ENCODE measurements at regions not wholly inside any gene's neighbourhood (a gene's known extent, or its start where the extent isn't known, plus 50 kb on each side); places are given as distances from the start of the nearest gene placed in this dataset.
"Not testable (repeated sequence)": the region's sequence is repeated elsewhere in the genome, so short reads cannot be mapped to it uniquely, and the experiment has no call there.

DNA sequence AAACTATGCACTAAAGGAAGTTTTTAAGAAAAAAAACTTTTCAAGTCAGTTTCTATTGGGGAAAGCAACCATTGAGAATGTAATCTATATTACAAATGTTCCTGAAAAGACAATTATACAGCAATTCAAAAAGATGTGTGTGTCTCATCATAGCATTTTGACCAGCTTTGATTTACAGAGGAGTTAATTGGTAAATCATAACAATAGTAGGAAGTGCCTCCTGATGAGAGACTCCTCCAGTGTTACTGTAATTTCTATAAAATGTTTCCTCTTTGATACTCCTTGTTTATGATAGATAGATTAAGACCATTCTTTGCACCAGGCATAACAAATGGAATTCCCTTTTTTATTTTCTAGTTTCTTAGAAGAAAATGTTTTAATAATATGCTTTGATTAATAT, 249.9 kb downstream of the CALCRL start:
- DNase-seq: peak; percentile 51

GRCh38 chr2:187194049-187194448, 254.0 kb downstream of the CALCRL start:
- no peak for DNase-seq

GRCh38 chr2:187188783-187189631, 259.0 kb downstream of the CALCRL start:
- DNase-seq: no peak

DNA sequence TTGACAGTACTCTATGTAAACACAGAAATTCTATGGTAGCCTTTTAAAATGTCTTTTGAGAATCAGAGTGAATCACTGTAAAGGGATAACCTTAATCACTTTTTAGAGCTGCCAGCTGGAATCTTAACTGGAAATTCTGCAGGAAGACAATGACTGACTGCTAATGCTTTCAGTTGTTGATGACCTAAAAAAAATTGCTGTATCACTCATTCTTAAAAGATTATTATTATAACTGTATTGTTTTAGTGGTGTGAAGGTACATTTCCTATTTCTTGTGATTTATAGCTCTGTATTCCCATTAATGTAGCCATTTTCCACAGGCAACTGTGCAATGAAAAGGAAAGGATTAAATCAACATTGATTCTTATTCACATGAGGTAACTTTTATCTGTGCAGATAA, 260.5 kb downstream of the CALCRL start:
- peak; percentile 79 for DNase-seq

DNA sequence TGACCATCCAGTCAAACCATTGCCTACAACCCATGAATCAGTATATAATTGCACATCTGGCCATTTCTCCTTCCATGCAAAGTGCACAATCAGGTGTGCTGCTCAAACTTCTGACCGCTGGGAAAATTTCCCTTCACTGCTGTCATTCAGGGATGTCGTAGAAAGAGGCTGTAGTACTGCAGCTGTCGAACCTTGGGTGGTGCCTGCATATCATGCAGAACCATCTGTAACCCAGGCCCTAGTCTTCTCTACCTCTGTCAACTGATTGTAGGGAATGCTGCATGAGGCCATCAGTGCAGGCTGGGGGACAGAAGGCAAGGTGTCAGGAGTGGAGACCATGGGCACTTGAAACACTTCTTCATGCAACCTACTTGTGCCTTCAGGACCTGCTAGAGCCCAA, 267.5 kb downstream of the CALCRL start:
- DNase-seq: no peak

DNA sequence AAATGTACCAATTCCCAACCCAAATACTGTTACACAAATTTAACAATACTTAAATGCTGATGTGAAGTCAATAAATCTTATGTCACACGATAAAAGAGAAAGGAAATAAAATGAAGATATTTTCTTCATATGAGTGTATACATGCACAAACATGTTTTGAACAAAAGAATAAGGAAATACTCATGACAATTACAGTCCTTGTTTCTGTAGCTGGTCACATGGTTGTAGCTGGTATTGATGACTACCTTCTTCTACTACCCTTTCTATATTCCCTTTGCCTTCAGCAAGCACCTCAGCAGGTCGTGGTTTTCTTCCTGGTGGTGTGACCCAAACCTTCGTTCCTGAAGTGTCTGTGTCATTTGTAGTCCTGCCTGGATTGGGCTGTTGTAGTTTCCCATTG, 269.2 kb downstream of the CALCRL start:
- not testable (repeated sequence) for DNase-seq

- no peak for DNase-seq
Observed at GRCh38 chr2:187177253-187177652, 270.8 kb downstream of the CALCRL start.

GRCh38 chr2:187174582-187174981, 273.5 kb downstream of the CALCRL start:
- peak; percentile 34 for DNase-seq

DNA sequence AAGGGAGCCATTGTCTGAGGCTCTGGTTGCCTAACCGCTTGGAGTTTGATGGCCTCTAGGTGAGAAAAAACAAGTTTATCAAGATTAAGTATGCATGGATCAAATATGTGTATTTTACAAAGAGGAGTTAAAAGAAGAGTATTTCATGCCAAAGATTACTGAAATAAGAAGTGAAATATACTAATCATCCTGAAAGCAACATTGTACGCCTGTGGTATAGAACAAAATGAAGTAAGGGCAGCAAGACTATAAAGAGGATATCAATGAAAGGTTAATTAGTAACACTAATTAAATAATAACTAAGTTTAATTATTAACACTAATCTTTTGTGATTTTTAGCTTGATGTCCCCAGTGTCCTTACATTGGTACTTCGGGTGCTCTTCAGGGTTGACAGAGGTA, 276.7 kb downstream of the CALCRL start:
- DNase-seq: no peak

DNA sequence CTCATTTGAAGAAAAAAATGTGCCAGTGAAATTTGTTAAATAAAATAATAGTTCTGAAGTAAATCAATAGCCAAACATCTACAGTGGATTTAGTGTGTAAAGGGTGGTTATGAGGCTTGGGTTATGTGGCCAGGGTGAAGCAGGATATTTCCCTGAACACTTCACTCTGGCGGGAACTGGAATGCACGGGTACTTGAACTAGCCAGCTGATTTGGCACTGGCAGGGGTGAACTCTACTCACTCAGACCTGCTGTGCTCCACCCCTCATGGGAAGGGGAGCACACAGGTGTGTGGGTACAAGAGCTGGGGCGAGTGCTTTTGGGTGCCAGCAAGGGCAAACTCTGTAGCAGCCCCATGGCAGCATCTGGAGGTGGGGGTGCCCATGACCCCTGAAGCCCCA, 278.2 kb downstream of the CALCRL start:
- no peak for DNase-seq

- peak; percentile 62 for DNase-seq
Observed at GRCh38 chr2:187168720-187169713, 279.0 kb downstream of the CALCRL start.

DNA sequence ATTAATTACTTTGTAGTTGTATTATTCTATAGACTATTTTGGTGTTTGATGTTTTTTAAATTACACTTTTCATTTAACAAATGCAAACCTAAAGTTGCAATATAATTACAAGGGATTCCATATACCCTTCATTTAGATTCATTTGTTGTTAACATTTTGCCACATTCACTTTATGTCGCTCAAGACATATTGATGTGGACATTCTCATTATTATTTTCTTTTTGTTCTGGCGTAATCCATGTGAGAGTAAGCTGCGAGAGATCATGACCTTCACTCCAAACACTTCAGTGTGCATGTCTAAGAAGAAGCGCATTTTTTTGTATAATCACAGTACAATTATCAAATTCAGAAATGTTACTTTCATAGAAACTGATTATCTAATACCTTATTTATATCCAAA, 280.6 kb downstream of the CALCRL start:
- no peak for DNase-seq

DNA sequence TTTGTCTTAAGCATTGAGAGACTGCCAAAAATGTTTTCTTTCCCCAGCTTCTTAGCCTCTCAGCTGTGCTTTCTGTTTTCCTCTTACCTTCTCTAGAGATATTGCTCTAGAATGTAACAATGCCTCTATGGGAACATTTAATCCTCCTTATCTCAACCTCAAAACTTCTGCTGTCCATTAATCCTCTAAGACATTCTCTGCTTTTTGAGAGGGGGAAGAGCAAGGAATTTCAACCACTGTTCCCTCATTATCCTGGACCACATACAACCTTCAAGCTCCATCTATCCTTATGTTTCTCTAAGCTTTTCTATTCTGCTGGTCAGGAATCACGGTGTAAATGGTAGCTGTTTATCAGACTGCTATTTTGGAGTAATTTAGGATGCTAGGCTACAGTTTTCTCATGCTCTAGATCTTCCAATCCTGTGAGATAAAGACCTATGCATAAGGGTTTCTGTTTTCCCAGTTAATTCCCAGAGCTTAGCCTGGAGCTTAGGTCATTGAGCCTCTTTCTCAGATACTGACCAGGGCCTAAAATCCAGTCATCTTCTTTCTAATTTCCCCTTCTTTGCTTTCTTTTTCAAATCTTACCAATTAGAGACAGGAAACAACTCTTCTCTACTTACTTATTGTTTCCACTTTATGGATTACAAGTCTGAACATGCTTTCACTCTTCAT, 282.0 kb downstream of the CALCRL start:
- peak; percentile 13 for DNase-seq

- DNase-seq: peak; percentile 46
Observed at GRCh38 chr2:187158452-187158851, 289.6 kb downstream of the CALCRL start.

- no peak for DNase-seq
Observed at GRCh38 chr2:187157046-187157445, 291.0 kb downstream of the CALCRL start.

DNA sequence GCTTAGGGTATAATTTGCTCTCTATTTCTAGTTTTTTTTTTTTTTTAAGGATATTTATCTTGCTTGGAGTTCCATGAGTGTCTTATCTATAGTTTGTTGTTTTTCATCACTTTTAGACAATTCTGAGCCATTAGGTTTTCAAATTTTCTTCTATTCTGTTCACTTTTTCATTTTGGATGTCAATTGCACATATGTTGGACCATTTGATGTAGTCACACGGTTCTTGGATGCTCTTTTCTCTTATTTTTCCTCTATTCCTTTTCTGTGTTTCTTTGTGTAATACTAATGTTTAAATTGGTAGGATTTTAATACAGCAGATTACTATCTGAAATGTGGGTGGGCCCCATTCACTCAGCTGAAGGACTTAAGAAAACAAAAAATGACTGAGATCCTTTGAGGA, 292.6 kb downstream of the CALCRL start:
- no peak for DNase-seq

DNA sequence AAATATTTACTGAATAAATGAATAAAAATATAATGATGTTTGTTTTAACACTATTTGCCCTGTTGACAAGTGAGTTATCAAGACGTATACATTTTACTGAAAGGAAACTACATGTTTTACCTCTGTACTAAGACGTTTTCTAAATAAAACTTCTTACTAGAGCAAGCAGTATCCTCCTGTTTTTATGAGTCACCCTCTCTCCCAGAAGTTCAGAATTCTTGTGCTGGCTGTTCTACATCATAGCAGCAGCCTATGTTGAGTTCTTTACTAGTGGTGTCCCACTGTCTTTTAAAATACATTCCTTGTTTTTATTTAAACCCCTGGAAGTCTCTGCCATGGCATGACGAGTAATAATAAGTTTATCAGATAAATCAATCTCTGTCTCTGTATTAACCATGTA, 297.4 kb downstream of the CALCRL start:
- peak; percentile 28 for DNase-seq

GRCh38 chr2:187148059-187148714, 299.2 kb upstream of the ZSWIM2 start:
- no peak for DNase-seq

- DNase-seq: no peak
Observed at GRCh38 chr2:187143537-187143936, 294.6 kb upstream of the ZSWIM2 start.

DNA sequence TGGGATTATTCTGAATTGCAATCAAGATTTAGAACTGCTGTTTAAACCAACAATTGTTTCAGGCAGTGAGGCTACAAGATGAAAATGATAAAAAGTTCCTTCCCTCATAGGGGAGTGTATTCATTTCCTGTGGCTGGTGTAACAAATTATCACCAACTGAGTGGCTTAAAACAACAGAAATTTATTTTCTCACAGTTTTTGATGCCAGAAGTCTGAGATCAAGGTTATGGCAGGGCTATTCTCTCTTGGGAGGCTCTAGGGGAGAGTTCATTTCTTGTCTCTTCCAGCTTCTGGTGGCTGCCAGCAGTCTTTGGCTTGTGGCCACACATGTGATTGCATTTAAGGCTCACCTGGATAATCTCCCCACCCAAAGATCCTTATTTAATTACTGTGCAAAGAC, 290.5 kb upstream of the ZSWIM2 start:
- no peak for DNase-seq

DNA sequence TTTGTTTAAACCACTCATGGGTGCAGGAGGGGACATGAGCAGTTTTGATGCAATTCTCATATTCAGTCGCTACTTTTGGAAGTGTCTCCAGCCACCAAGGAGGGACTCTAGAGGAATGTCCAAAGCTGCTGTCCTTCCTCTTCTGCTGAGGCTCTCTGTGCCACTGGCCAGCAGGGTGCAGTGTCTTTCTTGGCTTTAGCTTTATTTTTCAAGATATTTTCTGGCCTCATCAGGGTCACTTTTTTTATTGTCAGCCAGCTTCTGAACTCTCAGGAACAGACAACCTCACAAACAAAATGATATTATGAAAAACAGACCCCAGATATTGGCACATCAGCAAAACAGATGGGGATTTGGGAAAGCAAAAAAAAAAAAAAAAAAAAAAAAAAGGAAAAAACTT, 289.3 kb upstream of the ZSWIM2 start:
- DNase-seq: peak; percentile 85

GRCh38 chr2:187136646-187137045, 287.7 kb upstream of the ZSWIM2 start:
- peak; percentile 94 for DNase-seq

Data from dermis blood vessel endothelial cell (primary cell).